NCI-H187 (cell line): ENCODE measurements at regions not wholly inside any gene's neighbourhood (a gene's known extent, or its start where the extent isn't known, plus 50 kb on each side); places are given as distances from the start of the nearest gene placed in this dataset.
A peak's percentile ranks its signal among the peaks of the same experiment; 100 is the strongest.
"Not testable (repeated sequence)": the region's sequence is repeated elsewhere in the genome, so short reads cannot be mapped to it uniquely, and the experiment has no call there.

Experiments used
- DNase-seq, 2 experiments: peaks; one replicate each; lab custom pipeline; 2025; lab: John Stamatoyannopoulos, UW

GRCh38 chr14:82587226-82587625 is 1053.6 kb upstream of the SEL1L start:
- no peak for DNase-seq

- no peak for DNase-seq
Observed at GRCh38 chr14:82595466-82595865, 1061.8 kb upstream of the SEL1L start.

GRCh38 chr14:82602794-82603193 is 1069.1 kb upstream of the SEL1L start:
- no peak for DNase-seq

- DNase-seq, result no peak
Observed at GRCh38 chr14:82604819-82605218, 1071.2 kb upstream of the SEL1L start.

- no peak for DNase-seq
Observed at GRCh38 chr14:82621881-82622450, 1088.3 kb upstream of the SEL1L start.

- no peak for DNase-seq
Observed at GRCh38 chr14:82626156-82627066, 1092.8 kb upstream of the SEL1L start.

GRCh38 chr14:82635915-82636314 is 1102.3 kb upstream of the SEL1L start:
- DNase-seq, result no peak

GRCh38 chr14:82636426-82636825 is 1102.8 kb upstream of the SEL1L start:
- DNase-seq, result no peak

- DNase-seq, result no peak
Observed at GRCh38 chr14:82641050-82641540, 1107.4 kb upstream of the SEL1L start.

GRCh38 chr14:82642425-82642824 is 1108.8 kb upstream of the SEL1L start:
- DNase-seq, result peak; percentile 15 to 62

GRCh38 chr14:82647088-82647810 is 1113.6 kb upstream of the SEL1L start:
- DNase-seq, result no peak

- no peak for DNase-seq
Observed at GRCh38 chr14:82655770-82656169, 1122.1 kb upstream of the SEL1L start.

GRCh38 chr14:82657186-82657675 is 1123.6 kb upstream of the SEL1L start:
- DNase-seq, result no peak

GRCh38 chr14:82661258-82661657 is 1127.6 kb upstream of the SEL1L start:
- DNase-seq, result no peak

GRCh38 chr14:82667006-82667405 is 1133.4 kb upstream of the SEL1L start:
- DNase-seq, result no peak

GRCh38 chr14:82667501-82667900 is 1133.8 kb upstream of the SEL1L start:
- no peak for DNase-seq

GRCh38 chr14:82676403-82676802 is 1142.8 kb upstream of the SEL1L start:
- no peak for DNase-seq

- no peak for DNase-seq
Observed at GRCh38 chr14:82689948-82690347, 1156.3 kb upstream of the SEL1L start.

GRCh38 chr14:82691191-82691590 is 1157.5 kb upstream of the SEL1L start:
- not testable (repeated sequence) for DNase-seq

GRCh38 chr14:82694820-82695219 is 1161.2 kb upstream of the SEL1L start:
- no peak for DNase-seq

GRCh38 chr14:82704218-82704617 is 1170.6 kb upstream of the SEL1L start:
- no peak for DNase-seq

- peak; percentile 7 to 26 for DNase-seq
Observed at GRCh38 chr14:82710267-82710841, 1176.7 kb upstream of the SEL1L start.
